ENCODE measurements at regions not wholly inside any gene's neighbourhood (a gene's known extent, or its start where the extent isn't known, plus 50 kb on each side); places are given as distances from the start of the nearest gene placed in this dataset.

DNA sequence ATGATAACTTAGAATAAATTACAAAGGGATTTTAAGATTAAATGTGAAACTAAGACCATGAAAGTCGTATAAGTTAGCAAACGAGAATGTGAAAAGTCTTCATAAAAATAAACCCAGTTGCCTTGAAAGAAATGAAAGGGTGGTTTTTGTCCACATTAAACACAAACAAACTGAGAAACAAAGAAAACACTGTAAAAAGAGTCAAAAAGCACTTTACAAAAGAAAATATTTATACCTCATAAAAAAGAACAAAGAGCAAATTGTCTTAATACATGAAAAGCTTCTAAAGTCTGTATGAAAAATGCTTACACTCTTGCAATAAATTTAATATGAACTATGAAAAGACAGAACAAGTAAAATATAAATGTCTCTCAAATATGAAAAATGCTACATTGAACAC, 865.9 kb upstream of the CADM2 start:
- H3K9ac ChIP-seq (ENCODE audit: insufficient read length, low read depth) = no peak overlapping the region
- no peak overlapping the region for H3K4me3 ChIP-seq (ENCODE audit: insufficient read length, low read depth)
- no peak for TF ChIP-seq ZNF274 (IDR thresholded peaks at IDR 0.05; ENCODE audit: low read depth, low read length)
- no peak for TF ChIP-seq SUZ12 (IDR thresholded peaks at IDR 0.05; ENCODE audit: extremely low read depth, insufficient read depth, insufficient read length)
- TF ChIP-seq YY1 (IDR thresholded peaks at IDR 0.05; ENCODE audit: insufficient read depth, insufficient read length) = no peak
- H3K9me3 ChIP-seq (ENCODE audit: insufficient read depth, low read length) = no peaks in the 10 kb centered on the region
- no peaks in the 10 kb centered on the region for H3K27me3 ChIP-seq (ENCODE audit: insufficient read depth, insufficient read length)
- no peak for DNase-seq (ENCODE audit: low read depth, low spot score)
- no peaks in the 10 kb centered on the region for H3K4me1 ChIP-seq (ENCODE audit: insufficient read depth, insufficient read length)
- H3K36me3 ChIP-seq (ENCODE audit: insufficient read depth, insufficient read length, low read length) = no peaks in the 10 kb centered on the region

DNA sequence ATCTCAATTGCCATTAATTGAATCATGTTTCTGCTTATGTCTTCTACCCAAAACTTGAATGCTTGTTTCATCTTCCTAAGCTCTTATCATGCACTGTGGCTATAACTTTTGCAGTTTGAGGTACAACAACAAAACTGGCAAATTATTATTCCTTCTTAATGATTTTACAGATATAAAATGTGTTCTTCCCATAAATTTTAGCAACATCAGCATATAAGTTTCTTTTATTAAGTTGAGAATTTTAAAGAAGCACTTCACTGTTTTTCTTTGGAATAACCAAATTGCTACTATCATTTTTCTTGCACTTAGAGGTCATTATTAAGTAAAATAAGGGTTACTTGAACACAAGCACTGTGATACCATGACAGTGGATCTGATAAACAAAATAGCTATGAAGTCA, 862.6 kb upstream of the CADM2 start:
- no peak for TF ChIP-seq YY1 (IDR thresholded peaks at IDR 0.05; ENCODE audit: insufficient read depth, insufficient read length)
- TF ChIP-seq ZNF274 (IDR thresholded peaks at IDR 0.05; ENCODE audit: low read depth, low read length) = no peak
- TF ChIP-seq SUZ12 (IDR thresholded peaks at IDR 0.05; ENCODE audit: extremely low read depth, insufficient read depth, insufficient read length) = no peak
- Histone ChIP-seq H3K27me3 (ENCODE audit: insufficient read depth, insufficient read length) (no peaks in the 10 kb centered on the region), H3K9me3 (ENCODE audit: insufficient read depth, low read length) (no peaks in the 10 kb centered on the region), H3K9ac (ENCODE audit: insufficient read length, low read depth) (no peak overlapping the region), H3K4me3 (ENCODE audit: insufficient read length, low read depth) (no peak overlapping the region), H3K4me1 (ENCODE audit: insufficient read depth, insufficient read length) (no peaks in the 10 kb centered on the region), H3K36me3 (ENCODE audit: insufficient read depth, insufficient read length, low read length) (no peaks in the 10 kb centered on the region)
- DNase-seq (ENCODE audit: low read depth, low spot score) = no peak

DNA sequence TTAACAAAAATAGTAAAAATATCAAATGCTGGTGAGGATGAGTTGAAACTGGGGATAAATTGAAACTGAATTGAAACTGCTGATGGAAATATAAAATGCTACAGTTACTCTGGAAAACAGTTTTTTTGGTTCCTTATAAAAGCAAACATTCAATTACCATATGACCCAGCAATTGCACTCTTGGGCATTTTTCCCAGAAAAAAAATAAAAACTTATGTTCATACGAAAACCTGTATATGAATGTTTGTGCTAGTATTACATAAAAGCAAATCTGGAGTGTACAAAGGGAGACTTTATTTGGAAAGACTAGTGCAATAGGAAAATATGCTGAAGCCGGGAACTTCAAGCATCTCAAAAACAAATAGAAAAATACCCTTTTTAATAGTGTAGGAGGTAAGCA, 857.9 kb upstream of the CADM2 start:
- Histone ChIP-seq H3K27me3 (ENCODE audit: insufficient read depth, insufficient read length) (no peaks in the 10 kb centered on the region), H3K9me3 (ENCODE audit: insufficient read depth, low read length) (no peaks in the 10 kb centered on the region), H3K36me3 (ENCODE audit: insufficient read depth, insufficient read length, low read length) (no peaks in the 10 kb centered on the region), H3K9ac (ENCODE audit: insufficient read length, low read depth) (no peak overlapping the region), H3K4me3 (ENCODE audit: insufficient read length, low read depth) (no peak overlapping the region), H3K4me1 (ENCODE audit: insufficient read depth, insufficient read length) (no peaks in the 10 kb centered on the region)
- TF ChIP-seq ZNF274 (IDR thresholded peaks at IDR 0.05; ENCODE audit: low read depth, low read length) (no peak), YY1 (IDR thresholded peaks at IDR 0.05; ENCODE audit: insufficient read depth, insufficient read length) (no peak), SUZ12 (IDR thresholded peaks at IDR 0.05; ENCODE audit: extremely low read depth, insufficient read depth, insufficient read length) (no peak)
- DNase-seq (ENCODE audit: low read depth, low spot score) = no peak

DNA sequence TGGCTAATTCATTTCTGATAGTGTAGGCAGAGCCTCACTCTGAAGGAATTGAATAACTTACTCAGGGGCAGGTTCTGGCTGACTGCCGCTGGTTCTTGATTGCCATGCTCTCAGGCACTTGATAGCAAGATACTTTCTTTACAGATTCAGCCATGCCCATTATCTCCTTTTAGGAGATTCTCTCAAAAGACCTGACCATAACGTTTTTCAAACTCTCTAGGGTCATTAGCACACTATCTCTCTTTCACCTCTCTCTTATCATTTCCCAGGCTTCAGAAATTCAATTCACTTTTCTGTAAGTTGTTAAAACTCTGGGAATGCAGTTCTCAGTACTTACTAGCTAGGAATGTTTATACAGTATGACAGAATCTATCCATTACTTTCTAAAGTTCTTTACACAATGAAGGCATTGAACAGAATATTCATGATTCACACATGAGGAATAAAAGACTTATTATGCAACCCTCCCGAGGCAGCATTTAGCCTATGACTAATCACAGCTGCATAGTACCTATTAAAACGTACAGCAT, 850.3 kb upstream of the CADM2 start:
- no peak for DNase-seq (ENCODE audit: low read depth, low spot score)
- no peaks in the 10 kb centered on the region for H3K36me3 ChIP-seq (ENCODE audit: insufficient read depth, insufficient read length, low read length)
- no peaks in the 10 kb centered on the region for H3K4me1 ChIP-seq (ENCODE audit: insufficient read depth, insufficient read length)
- no peak overlapping the region for H3K9ac ChIP-seq (ENCODE audit: insufficient read length, low read depth)
- no peaks in the 10 kb centered on the region for H3K27me3 ChIP-seq (ENCODE audit: insufficient read depth, insufficient read length)
- H3K9me3 ChIP-seq (ENCODE audit: insufficient read depth, low read length) = no peaks in the 10 kb centered on the region
- no peak for TF ChIP-seq YY1 (IDR thresholded peaks at IDR 0.05; ENCODE audit: insufficient read depth, insufficient read length)
- no peak for TF ChIP-seq SUZ12 (IDR thresholded peaks at IDR 0.05; ENCODE audit: extremely low read depth, insufficient read depth, insufficient read length)
- no peak for TF ChIP-seq ZNF274 (IDR thresholded peaks at IDR 0.05; ENCODE audit: low read depth, low read length)
- no peak overlapping the region for H3K4me3 ChIP-seq (ENCODE audit: insufficient read length, low read depth)

GRCh38 chr3:84109911-84110310, 848.9 kb upstream of the CADM2 start:
- H3K4me1 ChIP-seq (ENCODE audit: insufficient read depth, insufficient read length) = no peaks in the 10 kb centered on the region
- H3K4me3 ChIP-seq (ENCODE audit: insufficient read length, low read depth) = no peak overlapping the region
- DNase-seq (ENCODE audit: low read depth, low spot score) = no peak
- H3K9me3 ChIP-seq (ENCODE audit: insufficient read depth, low read length) = no peaks in the 10 kb centered on the region
- H3K36me3 ChIP-seq (ENCODE audit: insufficient read depth, insufficient read length, low read length) = no peaks in the 10 kb centered on the region
- TF ChIP-seq SUZ12 (IDR thresholded peaks at IDR 0.05; ENCODE audit: extremely low read depth, insufficient read depth, insufficient read length) = no peak
- H3K27me3 ChIP-seq (ENCODE audit: insufficient read depth, insufficient read length) = no peaks in the 10 kb centered on the region
- no peak overlapping the region for H3K9ac ChIP-seq (ENCODE audit: insufficient read length, low read depth)

- DNase-seq (ENCODE audit: low read depth, low spot score) = no peak
- H3K4me1 ChIP-seq (ENCODE audit: insufficient read depth, insufficient read length) = no peaks in the 10 kb centered on the region
- H3K4me3 ChIP-seq (ENCODE audit: insufficient read length, low read depth) = no peak overlapping the region
- no peaks in the 10 kb centered on the region for H3K36me3 ChIP-seq (ENCODE audit: insufficient read depth, insufficient read length, low read length)
- no peak overlapping the region for H3K9ac ChIP-seq (ENCODE audit: insufficient read length, low read depth)
- peaks cover 7% of the 10 kb centered on the region; the same call in 1 of the 2 replicates for H3K9me3 ChIP-seq (ENCODE audit: insufficient read depth, low read length)
- no peak for TF ChIP-seq SUZ12 (IDR thresholded peaks at IDR 0.05; ENCODE audit: extremely low read depth, insufficient read depth, insufficient read length)
- no peak for TF ChIP-seq YY1 (IDR thresholded peaks at IDR 0.05; ENCODE audit: insufficient read depth, insufficient read length)
- TF ChIP-seq ZNF274 (IDR thresholded peaks at IDR 0.05; ENCODE audit: low read depth, low read length) = no peak
- no peaks in the 10 kb centered on the region for H3K27me3 ChIP-seq (ENCODE audit: insufficient read depth, insufficient read length)
Observed at GRCh38 chr3:84110787-84111186, 848.0 kb upstream of the CADM2 start.

GRCh38 chr3:84125201-84125721, 833.5 kb upstream of the CADM2 start:
- Histone ChIP-seq H3K9ac (ENCODE audit: insufficient read length, low read depth) (no peak overlapping the region), H3K36me3 (ENCODE audit: insufficient read depth, insufficient read length, low read length) (no peaks in the 10 kb centered on the region), H3K9me3 (ENCODE audit: insufficient read depth, low read length) (no peaks in the 10 kb centered on the region), H3K4me1 (ENCODE audit: insufficient read depth, insufficient read length) (no peaks in the 10 kb centered on the region), H3K27me3 (ENCODE audit: insufficient read depth, insufficient read length) (no peaks in the 10 kb centered on the region), H3K4me3 (ENCODE audit: insufficient read length, low read depth) (no peak overlapping the region)
- no peak for DNase-seq (ENCODE audit: low read depth, low spot score)
- TF ChIP-seq SUZ12 (IDR thresholded peaks at IDR 0.05; ENCODE audit: extremely low read depth, insufficient read depth, insufficient read length) (no peak), YY1 (IDR thresholded peaks at IDR 0.05; ENCODE audit: insufficient read depth, insufficient read length) (no peak), ZNF274 (IDR thresholded peaks at IDR 0.05; ENCODE audit: low read depth, low read length) (no peak)
